Stimulated activated CD4-positive, alpha-beta T cell treated with anti-CD3 and anti-CD28 coated beads, Interleukin-1b, Interleukin-23, amount 100 ng/mL, for 1 hour (primary cell): ENCODE measurements at regions not wholly inside any gene's neighbourhood (a gene's known extent, or its start where the extent isn't known, plus 50 kb on each side); places are given as distances from the start of the nearest gene placed in this dataset.

Experiments used
- DNase-seq, 2 donors: peaks; one replicate each; pipeline ENCODE4 v3.0.0-alpha.2; 2020; ENCODE audit warnings: low read depth in 2 of 2

DNA sequence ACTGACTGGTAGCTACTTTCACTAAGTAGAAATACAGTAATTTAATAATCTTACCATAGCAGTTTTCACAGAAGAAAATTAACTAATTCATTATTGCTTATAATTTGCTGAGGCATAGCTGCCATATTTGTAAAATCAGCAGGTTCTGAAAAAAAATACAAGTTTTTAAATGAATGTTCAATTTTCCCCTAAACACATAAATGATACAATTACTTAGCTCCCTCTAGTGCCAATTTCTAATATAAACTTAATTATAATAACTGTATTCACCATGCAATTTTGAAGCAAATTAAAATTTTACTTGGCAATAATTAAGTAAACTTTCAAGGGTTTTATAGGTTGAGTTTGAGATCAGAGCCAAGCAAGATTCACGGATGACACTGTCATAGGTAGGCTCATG, 1321.6 kb upstream of the ACVR2A start:
- no peak for DNase-seq

DNA sequence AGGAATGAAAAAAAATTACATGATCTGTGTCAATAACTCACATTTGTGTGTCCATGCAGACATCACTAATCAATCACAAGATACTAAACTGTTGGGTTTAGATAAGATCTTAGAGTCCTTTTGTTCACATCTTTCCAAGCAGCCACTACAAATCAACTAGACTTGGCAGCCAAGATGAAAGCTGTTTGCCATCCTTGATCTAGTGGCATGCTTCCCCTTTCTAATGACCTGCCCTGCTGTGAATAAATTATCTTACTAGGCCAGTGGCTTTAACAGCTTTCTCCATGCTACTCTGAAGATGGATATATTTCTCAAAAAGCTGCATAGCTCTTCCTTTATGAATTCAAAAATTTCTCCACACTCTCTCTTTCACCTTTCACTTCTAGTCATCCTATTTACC, 1338.0 kb upstream of the ACVR2A start:
- no peak for DNase-seq

DNA sequence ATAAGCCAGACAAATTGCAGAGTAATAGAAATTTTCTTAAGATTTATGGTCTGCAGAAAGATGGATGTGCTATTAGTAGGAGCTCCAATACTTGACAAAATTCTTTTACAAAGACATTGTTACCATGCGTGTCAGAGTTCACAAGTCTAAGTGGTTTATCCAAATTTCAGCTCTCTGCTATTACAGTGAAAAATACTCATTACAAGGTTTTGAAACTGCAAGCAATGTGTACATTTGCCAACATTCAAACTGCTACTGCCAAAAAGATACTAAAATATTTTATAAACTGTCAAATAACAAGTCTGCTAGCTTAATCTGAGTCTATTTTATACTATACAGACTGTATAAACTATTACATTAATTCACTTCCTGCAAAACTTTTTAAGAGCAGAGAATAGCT, 1341.5 kb upstream of the ACVR2A start:
- DNase-seq = no peak

DNA sequence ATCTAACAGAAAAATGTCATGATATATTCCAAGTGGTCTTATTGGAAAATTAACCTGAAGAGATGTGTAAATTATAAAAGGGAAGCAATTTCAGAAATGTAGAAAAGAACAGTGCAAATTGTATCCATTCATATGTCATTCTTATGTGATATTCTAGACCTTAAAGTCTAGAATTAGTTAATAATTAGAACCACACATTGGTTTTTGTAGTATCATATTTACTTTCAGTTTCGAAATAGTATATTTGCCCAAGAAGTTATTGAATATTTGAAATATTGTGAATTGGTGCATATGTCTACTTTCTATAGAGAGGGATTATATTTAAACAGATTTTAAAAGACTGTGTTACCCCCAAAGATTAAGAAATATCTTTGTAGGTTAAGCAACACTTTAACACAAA, 1348.6 kb upstream of the ACVR2A start:
- no peak for DNase-seq

DNA sequence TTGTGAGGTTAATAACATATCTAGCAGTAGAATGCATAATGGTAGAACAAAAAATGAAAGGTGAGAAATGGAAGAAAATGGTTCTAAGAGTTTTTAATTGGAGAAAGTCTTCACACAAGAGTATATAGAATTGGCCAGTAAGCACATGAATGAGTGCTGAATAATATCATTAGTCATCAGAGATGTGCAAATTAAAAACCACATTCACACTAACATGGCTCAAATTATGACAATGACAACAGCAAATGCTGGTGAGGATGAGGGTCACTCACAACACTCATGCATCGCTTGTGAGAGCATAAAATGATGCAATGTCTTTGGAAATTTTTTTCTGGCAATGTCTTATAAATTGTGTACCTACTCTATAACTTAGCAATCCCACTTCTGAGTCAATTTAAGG, 1355.4 kb upstream of the ACVR2A start:
- no peak for DNase-seq

DNA sequence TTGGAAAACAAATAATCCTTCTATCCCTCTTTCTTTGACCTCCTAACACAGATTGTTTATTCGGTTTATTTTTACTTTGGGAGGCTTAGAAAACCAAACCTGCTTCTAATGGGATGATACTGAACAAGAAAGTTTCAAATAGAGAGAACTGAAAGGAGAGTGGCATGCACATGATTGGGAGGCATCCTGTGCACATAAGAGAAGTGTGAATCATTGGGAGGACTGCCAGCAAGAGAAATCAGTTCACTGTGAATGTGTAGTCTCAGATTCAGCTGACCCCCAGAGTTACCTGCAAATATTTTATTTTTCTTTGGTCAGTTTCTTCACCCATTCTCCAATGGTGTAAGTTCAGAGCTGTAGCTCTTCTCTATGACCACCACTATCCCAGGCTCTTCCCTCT, 1363.2 kb upstream of the ACVR2A start:
- DNase-seq = no peak

DNA sequence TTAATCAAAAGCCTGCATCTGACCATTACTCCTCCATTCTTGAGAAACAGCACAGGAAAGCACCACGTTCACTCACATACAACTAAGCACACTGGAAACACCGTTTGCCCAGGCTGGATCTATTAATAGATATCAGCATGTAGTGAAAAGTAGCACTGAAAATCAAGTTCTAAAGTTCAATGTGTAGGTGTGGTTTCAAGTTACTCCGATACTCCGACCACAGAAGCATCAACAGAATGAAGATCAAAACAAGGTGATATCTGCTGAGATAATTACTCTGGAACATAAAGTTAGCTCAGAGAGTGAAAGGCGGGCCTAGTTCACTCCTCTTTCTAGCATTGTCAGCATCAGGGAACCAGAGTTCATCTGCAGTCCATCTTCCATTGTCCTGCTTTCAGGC, 1367.4 kb upstream of the ACVR2A start:
- no peak for DNase-seq

DNA sequence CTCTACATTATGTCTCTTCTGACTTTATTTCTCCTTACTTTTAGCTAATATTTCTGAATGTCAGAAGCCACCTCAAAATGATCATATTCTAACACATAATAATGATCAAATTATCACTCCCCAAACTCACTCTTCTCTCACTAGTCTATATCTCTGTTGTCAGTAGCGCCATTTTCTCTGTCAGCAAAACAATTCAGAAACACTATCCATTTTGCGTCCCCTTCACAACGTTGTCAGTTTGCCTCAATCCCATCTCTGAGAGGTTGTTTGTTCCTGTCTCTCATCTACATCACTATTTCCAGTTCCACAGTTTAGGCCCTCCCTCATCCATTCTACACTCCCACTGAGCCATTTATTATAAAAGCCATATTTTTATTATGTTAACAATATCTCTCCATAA, 1376.3 kb upstream of the ACVR2A start:
- no peak for DNase-seq

DNA sequence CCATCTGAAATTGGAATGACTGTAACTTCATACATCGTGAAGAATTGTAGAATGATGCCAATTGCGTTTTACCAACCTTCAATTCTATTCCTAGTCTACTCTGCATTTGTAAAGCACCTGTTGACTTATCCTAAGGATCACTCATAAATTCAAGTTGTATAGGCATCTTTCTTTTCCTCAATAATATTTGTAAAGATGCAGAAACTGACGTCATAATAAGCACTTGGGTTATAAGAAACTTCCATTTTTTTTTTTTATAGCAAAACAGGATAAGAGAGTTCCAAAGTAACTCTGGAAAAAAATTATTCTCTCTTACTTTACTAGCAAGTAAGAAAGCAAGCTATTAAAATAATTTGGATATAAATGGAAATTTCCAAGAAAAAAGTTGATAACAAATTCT, 1377.4 kb upstream of the ACVR2A start:
- no peak for DNase-seq

DNA sequence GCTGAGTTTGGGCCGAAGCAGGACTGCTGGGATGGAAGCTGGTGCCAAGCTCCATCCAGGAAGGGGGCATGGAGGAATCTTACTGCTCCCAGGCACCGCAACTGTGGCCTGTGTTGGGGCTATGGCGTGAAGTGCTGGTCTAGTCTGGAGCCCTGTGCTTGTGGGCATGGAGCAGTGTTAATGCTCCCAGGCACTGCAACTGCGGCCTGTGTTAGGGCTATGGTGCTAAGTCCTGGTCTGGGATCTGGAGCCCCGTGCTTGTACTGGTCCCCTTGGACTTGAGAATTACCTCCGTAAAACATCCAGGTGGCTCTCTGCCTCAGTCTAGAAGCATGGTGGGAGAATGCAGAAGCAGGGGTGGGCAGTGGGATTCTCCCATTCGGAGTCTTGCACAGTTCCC, 1379.4 kb upstream of the ACVR2A start:
- DNase-seq = no peak

DNA sequence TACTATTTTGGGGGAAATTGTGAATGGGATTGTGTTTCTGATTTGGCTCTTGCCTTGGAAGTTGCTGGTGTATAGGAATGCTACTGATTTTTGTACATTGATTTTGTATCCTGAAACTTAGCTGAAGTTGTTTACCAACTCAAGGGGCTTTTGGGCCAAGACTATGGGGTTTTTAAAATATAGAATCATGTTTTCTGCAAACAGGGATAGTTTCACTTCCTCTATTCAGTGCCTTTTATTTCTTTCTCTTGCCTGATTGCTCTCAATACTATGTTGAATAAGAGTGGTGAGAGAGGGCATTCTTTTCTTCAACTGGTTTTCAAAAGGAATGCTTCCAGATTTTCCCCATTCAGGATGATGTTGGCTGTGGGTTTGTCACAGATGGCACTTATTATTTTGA, 1383.8 kb upstream of the ACVR2A start:
- DNase-seq = no peak

DNA sequence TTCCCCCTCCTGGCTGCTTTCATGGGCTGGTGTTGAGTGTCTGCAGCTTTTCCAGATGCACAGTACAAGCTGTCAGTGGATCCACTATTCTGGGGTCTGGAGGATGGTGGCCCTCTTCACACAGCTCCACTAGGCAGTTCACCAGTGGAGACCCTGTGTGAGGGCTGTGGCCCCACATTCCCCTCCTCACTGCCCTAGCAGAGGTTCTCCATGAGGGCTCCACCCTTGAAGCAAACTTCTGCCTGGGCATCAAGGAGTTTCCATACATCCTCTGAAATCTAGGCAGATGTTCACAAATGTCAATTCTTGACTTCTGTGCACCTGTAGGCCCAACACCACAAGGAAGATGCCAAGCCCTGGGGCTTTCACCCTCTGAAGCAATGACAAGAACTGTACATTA, 1386.2 kb upstream of the ACVR2A start:
- no peak for DNase-seq

DNA sequence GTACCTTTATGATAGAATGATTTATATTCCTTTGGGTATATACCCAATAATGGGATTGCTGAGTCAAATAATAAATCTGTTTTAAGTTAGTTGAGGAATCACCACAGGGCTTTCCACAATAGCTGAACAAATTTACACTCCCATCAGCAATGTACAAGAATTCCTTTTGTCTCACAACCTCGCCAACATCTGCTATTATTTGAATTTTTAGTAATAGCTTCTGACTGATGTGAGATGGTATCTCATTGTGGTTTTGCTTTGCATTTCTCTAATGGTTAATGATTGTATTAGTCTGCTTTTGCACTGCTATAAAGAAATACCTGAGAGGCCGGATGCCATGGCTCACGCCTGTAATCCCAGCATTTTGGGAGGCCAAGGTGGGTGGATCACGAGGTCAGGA, 1387.6 kb upstream of the ACVR2A start:
- DNase-seq = no peak

DNA sequence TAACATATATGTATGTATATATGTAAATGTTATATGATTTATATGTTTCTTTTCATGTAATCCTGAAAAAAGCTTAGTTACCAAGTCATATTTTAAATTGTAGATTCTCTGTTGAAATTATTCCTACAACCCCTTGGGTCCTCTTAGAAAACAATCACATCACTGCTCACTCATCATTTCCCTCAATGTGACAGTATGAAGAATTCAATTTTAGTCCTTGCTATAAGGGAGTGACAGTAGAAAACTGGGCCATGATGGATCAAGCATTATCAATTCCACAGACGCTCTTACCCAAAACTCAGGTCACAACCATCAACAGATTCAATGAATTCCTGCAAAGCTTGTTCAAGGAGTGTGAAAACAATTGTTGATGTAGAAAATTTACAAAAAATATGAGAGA, 1389.5 kb upstream of the ACVR2A start:
- DNase-seq = no peak

DNA sequence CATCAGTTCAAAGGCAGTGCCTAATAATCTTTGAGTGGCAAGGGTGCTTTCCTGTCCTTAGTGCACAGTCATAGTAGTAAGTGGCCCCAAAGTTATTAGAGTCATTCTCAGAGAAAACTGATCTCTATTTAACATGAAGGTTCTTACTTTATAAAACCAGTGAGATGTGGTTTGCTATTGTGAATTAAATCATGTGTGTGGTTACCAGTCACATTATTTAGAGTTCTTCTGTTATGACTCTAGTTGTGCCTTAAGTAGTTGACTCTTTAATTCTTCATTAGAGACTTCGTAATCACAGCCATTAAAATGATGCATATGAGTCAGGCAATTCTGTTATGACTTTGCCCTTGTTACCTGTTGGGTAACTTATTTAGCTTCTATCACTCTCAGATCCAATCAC, 1392.9 kb upstream of the ACVR2A start:
- DNase-seq = no peak

DNA sequence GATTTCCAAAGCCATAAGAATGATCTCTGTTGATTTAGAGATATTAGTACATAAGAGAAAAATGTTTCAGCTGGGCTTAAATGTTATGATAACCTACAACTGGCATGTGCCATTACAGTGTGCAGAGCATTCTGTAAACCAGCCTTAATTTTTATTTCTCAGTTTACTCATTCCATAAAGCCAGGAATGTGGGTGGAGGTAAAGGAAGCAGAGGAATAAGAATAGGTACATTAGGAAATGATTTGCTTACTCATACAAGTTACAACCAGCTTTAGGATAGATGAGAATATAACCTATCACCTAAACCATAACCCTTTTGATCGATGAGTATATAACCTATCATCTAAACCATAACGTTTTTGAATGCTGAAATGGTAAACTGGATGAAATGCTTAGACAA, 1394.7 kb upstream of the ACVR2A start:
- no peak for DNase-seq

DNA sequence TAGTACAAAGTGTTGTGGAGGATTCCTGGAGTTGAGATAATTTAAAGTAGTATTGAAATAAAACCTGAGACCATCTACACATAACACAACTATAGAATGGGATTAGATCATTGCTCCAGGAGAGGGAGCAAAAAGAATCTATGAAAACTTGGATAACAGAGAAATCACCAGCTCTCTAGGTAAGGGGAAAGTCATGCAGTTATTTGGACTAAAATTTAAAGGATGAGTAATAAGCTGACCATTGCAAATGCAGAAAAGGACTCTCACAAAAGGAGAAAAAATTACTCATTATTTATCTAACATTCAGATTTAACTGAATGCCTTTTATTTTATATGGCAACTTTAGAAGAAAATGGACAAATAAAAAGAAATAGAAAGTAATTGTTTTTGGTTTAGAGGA, 1399.8 kb upstream of the ACVR2A start:
- DNase-seq = no peak

DNA sequence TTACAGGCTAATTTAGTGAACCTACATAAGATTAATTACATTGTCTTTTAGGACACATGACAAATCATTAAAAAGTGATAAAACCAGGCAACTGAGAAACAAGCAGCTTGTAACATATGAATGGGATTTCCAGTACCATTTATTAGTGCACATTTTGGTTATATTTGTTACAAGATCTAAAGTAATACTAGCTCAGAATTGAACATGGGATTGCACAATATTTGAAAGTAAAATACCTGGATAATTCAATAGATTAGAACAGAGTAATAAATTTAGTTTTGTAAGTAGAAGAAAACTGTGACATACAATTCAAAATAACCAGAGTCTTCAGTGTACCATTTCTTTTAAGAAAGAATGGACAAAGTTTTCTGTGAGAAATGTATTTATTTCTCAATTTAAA, 1400.7 kb upstream of the ACVR2A start:
- no peak for DNase-seq

DNA sequence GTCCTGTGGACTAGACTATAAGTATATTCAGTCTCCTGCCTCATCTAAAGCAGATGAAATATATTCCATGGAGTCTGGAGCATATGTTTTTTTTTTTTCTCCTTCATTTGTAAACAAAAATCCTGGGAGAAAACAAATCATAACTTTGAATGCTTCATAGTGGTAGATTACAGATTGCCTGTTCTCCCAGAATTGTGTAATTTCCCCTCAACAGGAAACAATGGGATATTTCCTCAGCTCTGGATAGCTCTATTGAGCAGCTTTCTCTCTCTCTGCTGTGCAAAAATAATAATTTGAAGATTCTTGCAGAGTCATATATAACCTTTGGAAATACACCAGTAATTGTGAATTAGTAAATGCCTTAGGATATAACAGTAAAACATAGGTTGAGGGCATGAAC, 1406.6 kb upstream of the ACVR2A start:
- DNase-seq = no peak

DNA sequence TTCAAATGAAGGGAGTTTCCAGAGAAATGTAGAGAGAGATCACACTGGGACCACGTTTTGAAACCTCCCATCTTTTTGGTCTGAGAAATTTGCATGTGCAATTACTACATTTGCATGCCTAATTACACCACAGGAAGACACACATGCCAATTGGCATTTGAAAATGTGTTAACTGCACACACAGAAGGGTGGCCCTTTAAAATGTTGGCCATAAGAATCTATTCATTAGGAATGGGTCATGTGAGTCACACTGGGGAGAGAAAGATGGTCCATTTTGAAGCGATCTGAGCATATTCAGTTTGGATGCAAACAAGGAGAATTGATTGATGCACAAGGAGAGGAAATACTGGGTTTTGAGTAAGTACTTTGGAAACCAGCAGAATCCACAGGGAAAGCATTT, 1407.1 kb upstream of the ACVR2A start:
- no peak for DNase-seq

DNA sequence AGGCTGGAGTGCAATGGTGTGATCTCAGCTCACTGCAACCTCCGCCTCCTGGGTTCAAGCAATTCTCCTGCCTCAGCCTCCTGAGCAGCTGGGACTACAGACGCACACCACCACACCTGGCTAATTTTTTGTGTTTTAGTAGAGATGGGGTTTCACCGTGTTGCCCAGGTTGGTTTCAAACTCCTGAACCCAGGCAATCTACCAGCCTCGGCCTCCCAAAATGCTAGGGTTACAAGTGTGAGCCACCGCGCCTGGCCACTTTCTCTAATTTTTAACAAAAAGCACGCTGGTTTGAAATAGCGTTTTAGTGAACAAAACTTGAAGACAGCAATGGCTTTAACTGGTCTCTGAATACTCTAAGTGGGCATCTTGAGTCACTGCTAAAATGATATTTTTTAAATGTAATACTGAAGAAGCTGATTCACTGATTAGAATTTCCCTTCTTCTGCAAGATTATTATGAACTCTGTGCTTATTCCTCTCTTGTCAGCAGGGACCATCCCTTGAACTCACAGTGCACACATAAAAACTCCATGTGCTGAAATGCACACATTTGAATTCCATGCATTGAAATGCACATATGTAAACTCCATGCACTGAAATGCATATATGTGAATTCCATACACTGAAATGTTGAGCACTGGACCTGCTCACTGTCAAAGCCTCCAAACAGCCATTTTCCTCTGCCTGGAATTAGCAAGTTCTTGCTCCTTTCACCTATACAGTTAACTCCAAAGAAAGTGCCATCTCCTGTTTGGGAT, 1411.5 kb upstream of the ACVR2A start:
- no peak for DNase-seq

DNA sequence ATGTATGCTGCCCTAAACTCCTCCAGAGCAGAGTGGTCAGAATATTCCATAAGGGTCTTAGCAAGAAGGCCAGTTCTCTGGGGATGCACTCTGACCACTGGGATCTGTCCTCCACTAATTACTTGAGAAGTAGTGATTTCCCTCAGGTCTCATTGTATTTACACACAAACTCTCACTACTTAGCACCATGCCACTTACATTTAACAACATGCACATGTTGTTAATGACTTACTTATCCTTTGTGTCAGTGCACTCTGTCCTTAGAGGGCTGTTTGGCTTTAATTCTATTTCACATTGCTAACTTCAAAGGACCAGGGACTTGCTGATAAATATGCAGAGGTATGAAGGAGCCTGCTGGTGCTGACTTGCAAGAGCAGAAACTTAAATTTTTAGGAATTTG, 1415.5 kb upstream of the ACVR2A start:
- no peak for DNase-seq

DNA sequence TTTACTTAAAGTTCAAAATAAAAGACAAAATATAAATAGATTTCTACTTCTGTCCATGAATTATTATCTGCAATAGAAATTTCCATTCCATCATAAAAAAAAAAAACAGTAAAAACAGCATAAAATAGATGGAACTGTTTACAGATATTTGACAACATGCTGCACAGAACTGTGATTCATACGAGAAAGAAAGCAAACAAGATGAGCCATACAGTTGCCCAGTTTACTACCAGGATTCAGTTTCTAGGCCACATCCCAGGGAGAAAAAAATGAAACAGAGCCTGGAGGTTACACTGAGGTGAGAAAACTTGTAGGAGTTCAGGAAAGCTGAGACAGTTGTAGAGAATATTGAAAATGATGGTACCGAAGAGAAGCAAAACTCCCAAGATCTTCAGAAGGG, 1426.9 kb upstream of the ACVR2A start:
- DNase-seq = no peak

DNA sequence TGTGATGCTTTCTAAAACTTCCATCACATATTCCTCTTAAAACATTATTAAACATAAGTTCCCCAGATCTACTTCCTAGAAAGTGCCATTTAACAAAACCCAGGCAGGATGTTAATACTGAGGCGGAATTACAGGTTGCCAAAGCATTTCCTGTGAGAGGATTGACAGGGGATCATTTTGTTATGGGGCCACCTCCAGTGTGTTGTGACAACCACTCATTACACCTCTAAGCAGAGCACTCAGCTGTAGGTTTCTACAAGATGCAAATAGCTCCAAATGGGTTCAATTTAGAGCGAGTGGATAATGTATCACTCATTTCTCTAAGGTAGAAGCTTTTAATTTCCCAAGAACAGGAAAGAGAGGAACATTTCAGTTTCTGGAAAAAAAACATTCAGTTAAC, 1429.5 kb upstream of the ACVR2A start:
- no peak for DNase-seq
